HCEC 1CT (cell line): ENCODE measurements at regions not wholly inside any gene's neighbourhood (a gene's known extent, or its start where the extent isn't known, plus 50 kb on each side); places are given as distances from the start of the nearest gene placed in this dataset.

ENCODE experiments used
- DNase-seq: peaks from one replicate; pipeline ENCODE4 v3.0.0-alpha.2; 2017

- no peak for DNase-seq
Measured at GRCh38 chr3:28835249-28835648, 445.6 kb upstream of the RBMS3 start.

GRCh38 chr3:28835751-28836150 is 445.1 kb upstream of the RBMS3 start:
- DNase-seq = no peak

GRCh38 chr3:28836199-28836598 is 444.7 kb upstream of the RBMS3 start:
- DNase-seq = no peak

- DNase-seq = no peak
Measured at GRCh38 chr3:28840976-28841376, 439.9 kb upstream of the RBMS3 start.

- DNase-seq = no peak
Measured at GRCh38 chr3:28841441-28841840, 439.4 kb upstream of the RBMS3 start.

GRCh38 chr3:28844298-28845005 is 436.4 kb upstream of the RBMS3 start:
- DNase-seq = no peak

- no peak for DNase-seq
Measured at GRCh38 chr3:28845006-28845324, 435.9 kb upstream of the RBMS3 start.

- DNase-seq = no peak
Measured at GRCh38 chr3:28846971-28847478, 433.8 kb upstream of the RBMS3 start.

GRCh38 chr3:28847736-28848135 is 433.1 kb upstream of the RBMS3 start:
- DNase-seq = no peak

- no peak for DNase-seq
Measured at GRCh38 chr3:28850186-28850585, 430.7 kb upstream of the RBMS3 start.

- DNase-seq = peak; percentile 15
Measured at GRCh38 chr3:28853830-28854229, 427.0 kb upstream of the RBMS3 start.

GRCh38 chr3:28856796-28857195 is 424.1 kb upstream of the RBMS3 start:
- no peak for DNase-seq

- no peak for DNase-seq
Measured at GRCh38 chr3:28859897-28860296, 421.0 kb upstream of the RBMS3 start.

GRCh38 chr3:28860307-28860706 is 420.6 kb upstream of the RBMS3 start:
- no peak for DNase-seq

- no peak for DNase-seq
Measured at GRCh38 chr3:28863186-28863585, 417.7 kb upstream of the RBMS3 start.

- DNase-seq = no peak
Measured at GRCh38 chr3:28867836-28868235, 413.0 kb upstream of the RBMS3 start.

- DNase-seq = no peak
Measured at GRCh38 chr3:28868897-28869296, 412.0 kb upstream of the RBMS3 start.

GRCh38 chr3:28877912-28878311 is 403.0 kb upstream of the RBMS3 start:
- no peak for DNase-seq

GRCh38 chr3:28890373-28890772 is 390.5 kb upstream of the RBMS3 start:
- DNase-seq = no peak

- DNase-seq = no peak
Measured at GRCh38 chr3:28891485-28891884, 389.4 kb upstream of the RBMS3 start.

GRCh38 chr3:28900301-28900700 is 380.6 kb upstream of the RBMS3 start:
- DNase-seq = no peak

GRCh38 chr3:28901018-28901417 is 379.9 kb upstream of the RBMS3 start:
- DNase-seq = no peak

GRCh38 chr3:28903171-28903601 is 377.7 kb upstream of the RBMS3 start:
- DNase-seq = no peak

- no peak for DNase-seq
Measured at GRCh38 chr3:28905798-28906197, 375.1 kb upstream of the RBMS3 start.

GRCh38 chr3:28906561-28907310 is 374.1 kb upstream of the RBMS3 start:
- no peak for DNase-seq
